Right lobe of liver (tissue), 4 donors: ENCODE measurements at regions not wholly inside any gene's neighbourhood (a gene's known extent, or its start where the extent isn't known, plus 50 kb on each side); places are given as distances from the start of the nearest gene placed in this dataset.
"Not testable (repeated sequence)": the region's sequence is repeated elsewhere in the genome, so short reads cannot be mapped to it uniquely, and the experiment has no call there.

Source experiments
- CTCF ChIP-seq, 4 donors: fragments of 200-600 bp in 3 of 4; fragments of 450-650 bp in 1 of 4; IDR thresholded peaks; one replicate each; pipeline versions ENCODE4 v1.5.1 to v1.8.0; 2016 to 2022; ENCODE audit warnings: antibody characterized with exemption in 4 of 4, mild to moderate bottlenecking in 2 of 4
- POLR2A ChIP-seq: fragments of 450-650 bp; IDR thresholded peaks from one replicate; pipeline ENCODE4 v1.6.1; 2017; ENCODE audit warnings: antibody characterized with exemption, mild to moderate bottlenecking
- donor health status: DM: no; HTN: no; CAD: no.
- donor health status: DM: no; HTN: no; CAD: no.
- donor health status: DM: no; HTN: yes; CAD: no.

GRCh38 chr12:102672212-102672611 is 191.8 kb upstream of the IGF1 start:
- TF ChIP-seq CTCF (IDR thresholded peaks at IDR 0.05); POLR2A: not testable (repeated sequence)
